Endodermal cell (in vitro differentiated cells): ENCODE measurements at regions not wholly inside any gene's neighbourhood (a gene's known extent, or its start where the extent isn't known, plus 50 kb on each side); places are given as distances from the start of the nearest gene placed in this dataset.

Experiments
- DNase-seq: peaks from one replicate; pipeline ENCODE4 v3.0.0-alpha.2; 2017
- H3K27ac ChIP-seq: 2 replicates; pipeline ENCODE4 v1.5.1; 2013; ENCODE audit warnings: mild to moderate bottlenecking, low read depth, low read length, moderate library complexity
- H3K27me3 ChIP-seq: 2 replicates; pipeline ENCODE4 v1.6.1; 2013; ENCODE audit warnings: mild to moderate bottlenecking, low read length, moderate library complexity; ENCODE audit not compliant: insufficient read depth, control insufficient read depth, poor library complexity, severe bottlenecking
- H3K36me3 ChIP-seq: 2 replicates; pipeline ENCODE4 v1.7.0; 2013; ENCODE audit warnings: mild to moderate bottlenecking, low read length, moderate library complexity; ENCODE audit not compliant: control insufficient read depth, insufficient read depth
- H3K4me1 ChIP-seq: one replicate; pipeline ENCODE4 v1.7.0; 2013; ENCODE audit warnings: low read length; ENCODE audit not compliant: control insufficient read depth, insufficient read depth
- H3K4me3 ChIP-seq: 2 replicates; pipeline ENCODE4 v1.5.1; 2013; ENCODE audit warnings: mild to moderate bottlenecking, low read length, moderate library complexity
- H3K9ac ChIP-seq: 2 replicates; pipeline ENCODE4 v1.6.1; 2013; ENCODE audit warnings: mild to moderate bottlenecking, low read length, moderate library complexity; ENCODE audit not compliant: poor library complexity, severe bottlenecking; ENCODE audit errors: extremely low read depth
- H3K9me3 ChIP-seq: 2 replicates; pipeline ENCODE4 v1.6.1; 2013; ENCODE audit warnings: mild to moderate bottlenecking, low read length, moderate library complexity; ENCODE audit not compliant: control insufficient read depth
- H3K27ac Mint-ChIP-seq: 2 replicates; pipeline ENCODE4 v1.8.0; 2020; ENCODE audit warnings: mixed read lengths
- H3K27me3 Mint-ChIP-seq: 2 replicates; pipeline ENCODE4 v1.8.0; 2021; ENCODE audit warnings: mild to moderate bottlenecking, mixed read lengths; ENCODE audit not compliant: insufficient read depth
- H3K36me3 Mint-ChIP-seq: 2 replicates; pipeline ENCODE4 v1.8.0; 2020; ENCODE audit warnings: low read depth, mixed read lengths
- H3K4me1 Mint-ChIP-seq: 2 replicates; pipeline ENCODE4 v1.8.0; 2020; ENCODE audit warnings: mixed read lengths
- H3K4me3 Mint-ChIP-seq: 2 replicates; pipeline ENCODE4 v1.8.0; 2020; ENCODE audit warnings: mild to moderate bottlenecking, moderate library complexity, mixed read lengths
- H3K9me3 Mint-ChIP-seq: 2 replicates; pipeline ENCODE4 v1.8.0; 2020; ENCODE audit warnings: mild to moderate bottlenecking, mixed read lengths
- CTCF ChIP-seq: fragments of 200-600 bp; sonication (generic); conservative IDR thresholded peaks from 2 replicates; pipeline ENCODE4 v1.5.0; 2021; ENCODE audit warnings: antibody characterized with exemption, mild to moderate bottlenecking
- WGBS, 2 experiments: methylation state at CpG; one replicate each; pipeline versions ENCODE4 v1.1.5 to v1.1.7; 2013; ENCODE audit warnings: missing lambda C conversion rate in 2 of 2, mixed read lengths in 1 of 2; ENCODE audit not compliant: insufficient coverage in 1 of 2, insufficient read length in 1 of 2; 5-methylcytosine and 5-hydroxymethylcytosine counted together

GRCh38 chr14:71344506-71344905 lies 437.2 kb downstream of the PCNX1 start:
- no peak overlapping the region for H3K27ac Mint-ChIP-seq
- WGBS, 2 experiments = 91 to 94% methylated on average over 8 of the region's 8 CpGs

GRCh38 chr14:71346685-71347084 lies 439.4 kb downstream of the PCNX1 start:
- Histone ChIP-seq H3K27me3 (no peaks in the 10 kb centered on the region), H3K36me3 (peaks cover 9% of the 10 kb centered on the region), H3K4me1 (no peaks in the 10 kb centered on the region), H3K9ac (no peak overlapping the region), H3K27ac (no peak overlapping the region), H3K9me3 (no peaks in the 10 kb centered on the region), H3K4me3 (no peak overlapping the region)
- no peak overlapping the region for H3K27ac Mint-ChIP-seq
- peaks cover 6% of the 10 kb centered on the region for H3K36me3 Mint-ChIP-seq
- no peaks in the 10 kb centered on the region for H3K9me3 Mint-ChIP-seq
- H3K4me3 Mint-ChIP-seq = no peak overlapping the region
- WGBS, 2 experiments = 90 to 97% methylated on average over 3 to 4 of the region's 5 CpGs
- peaks cover 12% of the 10 kb centered on the region for H3K4me1 Mint-ChIP-seq
- no peak for TF ChIP-seq CTCF
- no peaks in the 10 kb centered on the region for H3K27me3 Mint-ChIP-seq
- DNase-seq = no peak

More at GRCh38 chr14:71344506-71344905, 437.2 kb downstream of the PCNX1 start:
- no peaks in the 10 kb centered on the region for H3K9me3 ChIP-seq
- Mint-ChIP-seq H3K9me3 (no peaks in the 10 kb centered on the region), H3K27me3 (no peaks in the 10 kb centered on the region), H3K4me3 (no peak overlapping the region), H3K36me3 (peaks cover 6% of the 10 kb centered on the region), H3K4me1 (peaks cover 22% of the 10 kb centered on the region)
- DNase-seq = no peak
- H3K27ac ChIP-seq = no peak overlapping the region
- TF ChIP-seq CTCF = no peak
- H3K4me3 ChIP-seq = no peak overlapping the region
- no peaks in the 10 kb centered on the region for H3K4me1 ChIP-seq
- H3K9ac ChIP-seq = no peak overlapping the region
- H3K27me3 ChIP-seq = no peaks in the 10 kb centered on the region
- peaks cover 9% of the 10 kb centered on the region for H3K36me3 ChIP-seq

GRCh38 chr14:71348394-71348793 lies 441.1 kb downstream of the PCNX1 start:
- H3K36me3 Mint-ChIP-seq = peaks cover 12% of the 10 kb centered on the region
- H3K27me3 Mint-ChIP-seq = no peaks in the 10 kb centered on the region
- Histone ChIP-seq H3K4me3 (no peak overlapping the region), H3K4me1 (no peaks in the 10 kb centered on the region), H3K9ac (no peak overlapping the region), H3K36me3 (peaks cover 11% of the 10 kb centered on the region), H3K27ac (no peak overlapping the region), H3K27me3 (no peaks in the 10 kb centered on the region), H3K9me3 (no peaks in the 10 kb centered on the region)
- H3K9me3 Mint-ChIP-seq = no peaks in the 10 kb centered on the region
- TF ChIP-seq CTCF = no peak
- H3K4me3 Mint-ChIP-seq = no peak overlapping the region
- 100% methylated on average over 1 to 2 of the region's 2 CpGs for WGBS, 2 experiments
- DNase-seq = no peak
- no peak overlapping the region for H3K27ac Mint-ChIP-seq
- peaks cover 12% of the 10 kb centered on the region for H3K4me1 Mint-ChIP-seq
